ENCODE measurements at regions not wholly inside any gene's neighbourhood (a gene's known extent, or its start where the extent isn't known, plus 50 kb on each side); places are given as distances from the start of the nearest gene placed in this dataset.

DNA sequence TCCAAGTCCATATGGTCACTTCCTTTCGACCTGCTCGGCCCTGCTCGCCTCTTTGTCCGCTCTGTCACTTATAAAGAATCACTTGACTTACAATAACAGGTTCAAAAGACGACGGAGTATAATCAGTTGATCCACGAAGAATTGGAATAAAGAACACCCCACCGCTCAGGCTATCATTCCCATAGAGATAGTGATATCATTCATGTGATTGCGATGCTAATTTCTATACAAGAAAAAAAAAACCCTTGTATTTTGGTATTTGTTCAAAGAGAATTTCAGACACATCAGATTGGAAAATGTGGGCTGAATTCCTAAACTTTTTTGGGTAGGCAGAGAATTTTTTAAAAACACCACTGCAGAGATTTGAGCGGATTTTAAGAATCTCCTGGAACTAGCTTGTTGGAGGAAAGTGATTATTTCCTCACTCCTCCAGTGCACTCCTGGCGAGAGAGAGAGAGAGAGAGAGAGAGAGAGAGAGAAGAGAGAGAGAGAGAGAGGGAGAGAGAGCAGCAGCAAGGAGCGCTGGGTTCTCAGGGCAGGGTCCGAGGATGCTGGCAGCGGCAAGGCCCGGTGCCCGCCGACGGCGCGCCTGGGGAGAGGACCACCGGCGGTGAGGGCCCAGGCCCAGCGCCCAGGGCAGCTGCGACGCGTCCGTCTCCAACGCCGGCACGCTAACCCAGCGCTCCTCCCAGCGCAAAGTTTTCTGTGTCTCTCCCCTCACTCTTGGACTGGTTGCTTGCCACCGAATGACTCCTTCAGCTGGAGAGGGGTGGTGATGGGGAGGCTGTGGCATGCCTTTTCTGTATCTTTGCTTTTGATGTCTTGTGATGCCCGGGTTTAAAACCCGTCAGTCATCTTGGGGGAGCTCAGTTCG lies 149.0 kb upstream of the ZNF536 start:
- in situ Hi-C loops (cut with HindIII; ENCODE audit: low sequenced_read_pairs) = no loop called here
- peak; percentile 51 for DNase-seq (ENCODE audit: low spot score)

DNA sequence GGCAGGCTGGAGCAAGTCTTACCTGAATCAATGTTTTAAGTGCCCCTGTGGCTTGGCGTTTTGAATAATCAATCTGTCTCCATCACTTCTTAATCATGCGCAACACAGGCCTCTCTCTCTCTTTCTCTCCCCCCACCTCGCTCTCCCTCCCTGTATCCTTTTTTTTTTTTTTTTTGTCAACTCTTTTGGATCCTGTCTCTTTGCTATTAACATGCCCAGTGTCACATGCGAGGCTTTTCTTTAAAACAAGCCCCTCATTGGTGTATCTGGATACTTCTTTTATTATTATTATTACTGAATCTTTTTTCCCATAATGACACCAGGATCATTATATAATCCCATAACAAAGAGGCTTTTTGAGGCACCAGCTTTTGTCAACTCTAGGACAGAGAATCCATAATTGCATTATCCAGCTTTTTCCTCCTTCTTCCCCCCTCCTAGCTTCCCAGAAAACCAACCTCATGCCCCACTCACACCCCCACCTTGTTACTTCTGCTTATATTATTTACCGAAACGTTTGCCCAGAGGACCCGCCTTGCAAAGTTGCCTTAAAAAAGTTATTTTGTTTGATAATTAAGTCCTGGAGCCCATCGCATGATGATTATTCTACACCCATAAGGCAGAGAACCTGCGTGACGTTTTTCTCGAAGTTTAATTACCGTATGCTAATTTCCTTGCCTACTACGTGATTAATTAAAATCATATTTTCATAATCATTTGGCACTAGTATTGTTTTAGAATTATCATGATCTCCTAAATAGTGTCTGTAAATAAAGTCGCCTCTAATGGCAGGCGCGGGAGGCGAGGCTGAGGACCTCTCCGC lies 148.1 kb upstream of the ZNF536 start:
- peak; percentile 61 for DNase-seq (ENCODE audit: low spot score)
- in situ Hi-C loops (cut with HindIII; ENCODE audit: low sequenced_read_pairs) = no loop called here

DNA sequence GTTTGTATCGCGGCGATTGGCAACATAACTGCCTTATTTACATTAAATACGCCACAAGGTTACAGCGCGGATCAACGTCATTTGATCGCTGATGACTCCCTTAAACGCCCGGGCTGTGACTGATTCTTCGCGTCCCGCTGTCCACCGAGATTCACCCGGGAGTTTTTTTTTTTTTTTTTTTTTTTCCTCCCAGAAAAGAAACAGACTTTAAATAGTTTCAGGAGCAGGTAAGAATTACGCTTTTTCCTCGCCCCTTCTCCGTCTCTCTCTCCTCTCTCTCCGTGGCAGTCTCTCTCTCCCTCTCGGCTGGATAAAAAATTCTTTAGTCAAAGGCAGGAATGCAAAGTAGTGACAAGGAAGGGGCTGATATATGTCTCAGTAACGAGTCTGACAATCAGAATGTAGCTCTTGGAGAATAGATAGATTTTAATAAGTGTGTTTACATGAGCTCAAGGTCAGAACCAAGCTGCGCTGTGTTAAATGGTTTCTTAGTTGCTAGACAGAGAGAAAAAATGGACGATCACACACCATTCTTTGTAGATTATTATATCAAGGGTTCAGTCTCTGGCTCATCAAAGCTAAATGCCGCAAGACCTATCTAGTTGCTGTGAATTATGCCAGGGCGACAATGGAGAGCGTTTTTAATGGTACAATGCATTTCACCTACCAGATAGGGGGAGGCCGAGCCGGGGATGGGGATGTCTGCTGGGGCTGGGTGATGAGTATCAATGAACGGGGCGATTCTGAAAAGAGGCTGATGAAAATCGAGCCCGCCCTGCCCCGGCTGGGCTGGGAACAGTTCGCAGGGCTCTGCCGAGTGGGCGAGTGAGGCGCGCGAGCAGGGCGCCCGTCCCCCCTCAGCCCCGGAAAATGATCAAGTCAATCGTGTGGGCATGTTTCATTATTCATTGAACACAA lies 147.2 kb upstream of the ZNF536 start:
- in situ Hi-C loops (cut with HindIII; ENCODE audit: low sequenced_read_pairs) = no loop called here
- peak; percentile 81 for DNase-seq (ENCODE audit: low spot score)

DNA sequence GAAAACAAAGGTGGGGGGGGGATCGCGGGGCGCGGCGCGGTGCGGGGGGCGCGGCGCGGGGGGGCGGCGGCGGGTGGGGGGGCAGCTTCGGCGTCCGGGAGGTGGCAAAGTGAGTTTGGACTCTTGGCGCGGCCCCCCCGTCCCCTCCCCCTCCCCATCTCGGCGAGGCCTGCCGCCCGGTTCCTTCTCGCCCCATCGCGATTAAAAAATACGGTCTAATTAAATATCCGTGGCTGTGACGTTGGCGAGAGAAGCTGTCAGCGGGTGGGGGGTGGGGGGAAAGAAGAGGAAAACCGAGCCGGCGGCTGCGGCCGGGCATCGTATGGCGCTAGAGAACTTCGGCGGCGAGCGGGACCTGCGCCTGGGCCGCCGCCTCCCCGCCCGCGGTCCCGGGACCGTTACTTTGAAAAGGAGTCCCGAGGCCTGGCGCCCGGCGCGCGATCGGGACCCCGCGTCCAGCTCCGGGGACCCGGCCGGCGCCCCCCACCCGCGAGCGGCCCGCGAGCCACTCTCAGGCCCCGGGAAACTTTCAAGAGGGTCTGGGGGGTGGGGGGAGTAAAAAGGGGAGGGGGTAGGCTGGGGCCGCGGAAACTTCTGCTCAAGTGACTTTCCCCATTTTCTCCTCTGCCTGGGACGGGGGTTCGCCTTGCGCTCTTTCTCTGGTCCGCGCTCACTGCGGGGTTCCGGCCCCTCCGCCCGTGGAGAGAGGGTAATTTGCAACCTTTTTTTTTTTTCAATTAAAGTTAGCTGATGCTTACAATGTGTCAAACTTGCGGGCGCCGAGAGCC lies 146.3 kb upstream of the ZNF536 start:
- in situ Hi-C loops (cut with HindIII; ENCODE audit: low sequenced_read_pairs) = no loop called here
- peak; percentile 26 for DNase-seq (ENCODE audit: low spot score)

- in situ Hi-C loops (cut with HindIII; ENCODE audit: low sequenced_read_pairs) = no loop called here
- peak; percentile 76 for DNase-seq (ENCODE audit: low spot score)
Observed at GRCh38 chr19:30226464-30227011, 145.6 kb upstream of the ZNF536 start.

DNA sequence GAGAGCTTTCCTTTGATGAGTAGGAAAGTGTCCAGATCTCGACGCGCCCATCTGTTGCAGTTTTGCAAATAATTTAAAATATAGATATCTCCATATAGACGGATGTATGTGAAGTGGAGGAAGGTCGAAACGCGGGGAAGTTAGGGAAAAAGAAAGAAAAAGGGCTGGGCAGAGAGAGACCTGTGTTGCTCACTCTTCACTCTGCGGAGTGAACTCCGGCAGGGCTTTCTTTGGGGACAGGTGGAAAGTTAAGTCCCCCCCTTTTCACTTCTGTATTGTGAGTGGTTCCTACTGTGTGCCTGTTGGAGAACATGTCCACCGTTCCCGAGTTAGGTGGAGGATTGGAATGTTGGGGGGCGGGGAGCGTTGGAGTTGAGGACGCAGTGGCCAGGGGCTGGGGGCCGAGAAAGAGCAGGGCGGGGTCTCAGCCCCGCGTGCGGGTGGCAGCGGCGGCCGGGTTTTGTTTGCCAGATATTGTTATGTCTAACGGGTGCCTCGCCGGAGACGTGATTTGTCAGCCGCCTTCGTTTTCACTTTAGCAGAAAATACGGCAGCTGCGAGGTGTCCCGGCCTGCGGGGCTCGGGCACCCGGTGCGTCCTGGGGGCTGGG lies 145.1 kb upstream of the ZNF536 start:
- in situ Hi-C loops (cut with HindIII; ENCODE audit: low sequenced_read_pairs) = no loop called here
- peak; percentile 48 for DNase-seq (ENCODE audit: low spot score)

- in situ Hi-C loops (cut with HindIII; ENCODE audit: low sequenced_read_pairs) = no loop called here
- peak; percentile 78 for DNase-seq (ENCODE audit: low spot score)
Observed at GRCh38 chr19:30227661-30228112, 144.5 kb upstream of the ZNF536 start.

- in situ Hi-C loops (cut with HindIII; ENCODE audit: low sequenced_read_pairs) = no loop called here
- DNase-seq (ENCODE audit: low spot score) = peak; percentile 23
Observed at GRCh38 chr19:30228113-30228834, 143.9 kb upstream of the ZNF536 start.

GRCh38 chr19:30228835-30229524 lies 143.2 kb upstream of the ZNF536 start:
- peak; percentile 60 for DNase-seq (ENCODE audit: low spot score)
- in situ Hi-C loops (cut with HindIII; ENCODE audit: low sequenced_read_pairs) = no loop called here

DNA sequence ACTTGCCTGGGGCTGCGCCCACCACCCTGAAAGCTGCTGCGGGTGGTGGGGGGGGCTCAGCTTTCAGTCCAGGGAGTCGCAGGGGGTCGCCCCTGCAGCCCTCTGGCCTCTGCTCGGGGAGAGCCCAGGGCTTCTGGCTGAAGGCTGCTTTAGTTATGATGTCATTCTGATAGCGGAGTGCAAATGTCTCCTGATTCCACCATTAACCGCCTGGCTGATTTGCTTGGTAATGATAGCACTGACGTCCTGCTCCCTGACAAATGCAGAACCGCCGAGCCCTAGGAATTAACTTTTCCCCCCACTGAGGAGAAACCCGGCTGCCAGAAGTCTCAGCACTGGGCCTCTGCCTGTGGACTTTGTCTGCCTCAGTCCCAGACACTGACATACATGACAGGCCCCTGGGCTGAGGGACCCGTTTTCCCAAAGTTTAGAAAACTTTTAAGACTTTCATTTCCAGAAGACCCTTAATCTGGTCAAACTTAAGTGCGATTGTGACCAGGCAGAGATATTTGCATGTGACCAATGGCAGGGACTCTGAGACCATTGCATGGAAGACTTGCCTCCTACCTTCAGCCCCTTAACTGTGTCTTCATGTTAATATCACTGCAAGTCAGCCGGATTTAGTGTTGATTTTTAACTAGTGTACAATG lies 142.5 kb upstream of the ZNF536 start:
- peak; percentile 74 for DNase-seq (ENCODE audit: low spot score)
- in situ Hi-C loops (cut with HindIII; ENCODE audit: low sequenced_read_pairs) = no loop called here

GRCh38 chr19:30231408-30232318 lies 140.5 kb upstream of the ZNF536 start:
- DNase-seq (ENCODE audit: low spot score) = peak; percentile 40
- in situ Hi-C loops (cut with HindIII; ENCODE audit: low sequenced_read_pairs) = no loop called here

GRCh38 chr19:30233375-30233774 lies 138.8 kb upstream of the ZNF536 start:
- in situ Hi-C loops (cut with HindIII; ENCODE audit: low sequenced_read_pairs) = no loop called here
- no peak for DNase-seq (ENCODE audit: low spot score)

GRCh38 chr19:30235946-30236345 lies 136.2 kb upstream of the ZNF536 start:
- in situ Hi-C loops (cut with HindIII; ENCODE audit: low sequenced_read_pairs) = no loop called here
- peak; percentile 91 for DNase-seq (ENCODE audit: low spot score)

DNA sequence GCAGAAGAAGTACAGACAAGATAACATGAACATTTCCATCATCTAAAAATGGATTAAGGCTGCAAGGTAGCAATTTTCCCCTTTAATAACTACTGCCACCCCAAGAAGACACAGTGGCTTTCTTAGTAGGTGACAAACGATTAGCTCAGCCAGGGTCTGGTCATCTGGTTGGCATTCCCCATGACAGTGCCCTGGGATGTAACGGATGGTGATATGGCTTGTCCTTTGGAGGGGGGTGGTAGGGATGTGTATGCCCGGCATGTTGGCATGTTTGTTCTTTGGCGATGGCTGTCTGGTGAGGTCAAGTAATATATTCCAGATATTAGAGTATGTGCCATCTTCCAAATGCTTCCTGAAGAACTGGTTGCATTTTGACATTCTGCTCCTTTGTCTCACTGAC lies 135.6 kb upstream of the ZNF536 start:
- in situ Hi-C loops (cut with HindIII; ENCODE audit: low sequenced_read_pairs) = no loop called here

DNA sequence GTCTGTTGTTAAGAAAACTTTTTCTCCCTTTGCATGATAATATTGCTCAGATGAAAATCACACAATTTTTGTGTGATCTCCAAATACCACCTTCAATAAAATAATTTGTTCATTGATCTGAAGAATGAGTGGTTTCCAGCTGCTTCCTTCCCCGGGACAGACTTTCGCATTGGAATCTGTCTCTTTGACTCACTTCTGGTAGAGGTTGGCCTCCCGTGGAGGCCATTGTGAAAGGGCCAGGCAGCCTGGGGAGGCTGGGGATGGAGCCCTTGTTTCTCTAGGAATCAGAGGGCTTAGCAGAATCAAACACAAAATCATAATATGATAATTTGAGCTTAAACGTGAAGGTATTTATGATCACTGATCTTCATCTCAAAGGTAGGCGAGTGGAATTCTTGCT lies 135.0 kb upstream of the ZNF536 start:
- no peak for DNase-seq (ENCODE audit: low spot score)
- in situ Hi-C loops (cut with HindIII; ENCODE audit: low sequenced_read_pairs) = no loop called here

More for the DNA sequence above, 135.6 kb upstream of the ZNF536 start:
- DNase-seq (ENCODE audit: low spot score) = peak; percentile 32

All from G401 (cell line).